Right lobe of liver (tissue), 4 donors: ENCODE measurements at regions not wholly inside any gene's neighbourhood (a gene's known extent, or its start where the extent isn't known, plus 50 kb on each side); places are given as distances from the start of the nearest gene placed in this dataset.

Experiments used
- POLR2A ChIP-seq: fragments of 450-650 bp; IDR thresholded peaks from one replicate; pipeline ENCODE4 v1.6.1; 2017; ENCODE audit warnings: antibody characterized with exemption, mild to moderate bottlenecking
- TF ChIP-seq, protein P1 (sequence below), 4 donors: fragments of 200-600 bp in 3 of 4; fragments of 450-650 bp in 1 of 4; IDR thresholded peaks; one replicate each; pipeline versions ENCODE4 v1.5.1 to v1.8.0; 2016 to 2022; ENCODE audit warnings: antibody characterized with exemption in 4 of 4, mild to moderate bottlenecking in 2 of 4
- donor health status: DM: no; HTN: no; CAD: no.
- donor health status: DM: no; HTN: no; CAD: no.
- donor health status: DM: no; HTN: yes; CAD: no.

DNA sequence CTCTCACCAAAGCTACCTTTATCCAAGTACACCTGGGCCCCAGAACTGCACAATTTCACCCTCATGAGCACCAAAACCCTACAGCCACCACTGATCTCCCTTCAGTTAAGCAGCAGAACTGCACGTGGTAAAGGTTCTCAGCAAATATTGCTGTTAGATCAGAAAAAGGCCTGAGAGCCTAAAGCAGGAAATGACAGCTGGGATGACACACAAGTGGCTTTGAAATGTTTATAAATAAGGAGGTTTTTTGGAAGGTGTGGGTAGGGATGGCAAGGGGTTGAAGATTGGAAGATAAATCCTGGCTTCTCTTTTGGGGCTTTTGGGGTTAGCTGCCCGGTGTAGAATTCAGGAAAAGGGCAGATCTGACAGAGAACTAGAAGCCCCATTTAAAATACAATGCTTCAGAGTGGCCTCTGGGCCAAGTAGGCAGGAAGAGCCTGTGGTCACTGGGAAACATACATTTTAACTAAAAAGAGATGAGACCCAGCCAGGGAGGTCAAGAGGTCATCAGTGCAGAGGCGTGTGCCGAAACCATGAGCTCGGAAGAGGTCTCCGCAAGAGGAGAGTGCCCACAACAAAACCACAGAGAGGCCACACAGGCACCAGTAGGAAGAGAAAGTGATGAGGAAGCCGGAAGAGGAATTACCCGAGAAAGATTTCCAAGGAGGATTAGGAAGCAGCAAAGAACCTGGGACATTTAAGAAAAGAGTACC, 916.5 kb downstream of the NLGN4Y start:
- TF ChIP-seq, protein P1, sequence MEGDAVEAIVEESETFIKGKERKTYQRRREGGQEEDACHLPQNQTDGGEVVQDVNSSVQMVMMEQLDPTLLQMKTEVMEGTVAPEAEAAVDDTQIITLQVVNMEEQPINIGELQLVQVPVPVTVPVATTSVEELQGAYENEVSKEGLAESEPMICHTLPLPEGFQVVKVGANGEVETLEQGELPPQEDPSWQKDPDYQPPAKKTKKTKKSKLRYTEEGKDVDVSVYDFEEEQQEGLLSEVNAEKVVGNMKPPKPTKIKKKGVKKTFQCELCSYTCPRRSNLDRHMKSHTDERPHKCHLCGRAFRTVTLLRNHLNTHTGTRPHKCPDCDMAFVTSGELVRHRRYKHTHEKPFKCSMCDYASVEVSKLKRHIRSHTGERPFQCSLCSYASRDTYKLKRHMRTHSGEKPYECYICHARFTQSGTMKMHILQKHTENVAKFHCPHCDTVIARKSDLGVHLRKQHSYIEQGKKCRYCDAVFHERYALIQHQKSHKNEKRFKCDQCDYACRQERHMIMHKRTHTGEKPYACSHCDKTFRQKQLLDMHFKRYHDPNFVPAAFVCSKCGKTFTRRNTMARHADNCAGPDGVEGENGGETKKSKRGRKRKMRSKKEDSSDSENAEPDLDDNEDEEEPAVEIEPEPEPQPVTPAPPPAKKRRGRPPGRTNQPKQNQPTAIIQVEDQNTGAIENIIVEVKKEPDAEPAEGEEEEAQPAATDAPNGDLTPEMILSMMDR (IDR thresholded peaks at IDR 0.05), result no peak
- TF ChIP-seq POLR2A, result no peak
